HG02884 (cell line): ENCODE measurements at regions not wholly inside any gene's neighbourhood (a gene's known extent, or its start where the extent isn't known, plus 50 kb on each side); places are given as distances from the start of the nearest gene placed in this dataset.
"Not testable (repeated sequence)": the region's sequence is repeated elsewhere in the genome, so short reads cannot be mapped to it uniquely, and the experiment has no call there.

ENCODE experiments used
- ATAC-seq: cut with Tn5 transposase; IDR thresholded peaks from one replicate; pipeline ENCODE4 v1.9.1; 2021; ENCODE audit warnings: mild to moderate bottlenecking, moderate library complexity; ENCODE audit not compliant: unreplicated experiment

- ATAC-seq = no peak
Observed at GRCh38 chr11:96506953-96507354, 117.1 kb downstream of the JRKL start.

GRCh38 chr11:96508861-96509260 is 119.0 kb downstream of the JRKL start:
- ATAC-seq = no peak

- no peak for ATAC-seq
Observed at GRCh38 chr11:96520939-96521338, 131.1 kb downstream of the JRKL start.

GRCh38 chr11:96523656-96524055 is 133.8 kb downstream of the JRKL start:
- no peak for ATAC-seq

GRCh38 chr11:96524475-96524874 is 134.7 kb downstream of the JRKL start:
- no peak for ATAC-seq

GRCh38 chr11:96530473-96530872 is 140.7 kb downstream of the JRKL start:
- ATAC-seq = no peak

GRCh38 chr11:96538104-96538503 is 148.3 kb downstream of the JRKL start:
- ATAC-seq = no peak

- ATAC-seq = no peak
Observed at GRCh38 chr11:96538622-96539021, 148.8 kb downstream of the JRKL start.

GRCh38 chr11:96540875-96541274 is 151.1 kb downstream of the JRKL start:
- no peak for ATAC-seq

- ATAC-seq = no peak
Observed at GRCh38 chr11:96543177-96543576, 153.4 kb downstream of the JRKL start.

- not testable (repeated sequence) for ATAC-seq
Observed at GRCh38 chr11:96545192-96545591, 155.4 kb downstream of the JRKL start.

GRCh38 chr11:96551136-96551535 is 161.3 kb downstream of the JRKL start:
- no peak for ATAC-seq

GRCh38 chr11:96554236-96554820 is 164.5 kb downstream of the JRKL start:
- no peak for ATAC-seq

GRCh38 chr11:96555826-96556225 is 166.0 kb downstream of the JRKL start:
- not testable (repeated sequence) for ATAC-seq

GRCh38 chr11:96560727-96561126 is 170.9 kb downstream of the JRKL start:
- ATAC-seq = not testable (repeated sequence)

- ATAC-seq = no peak
Observed at GRCh38 chr11:96567176-96567575, 177.4 kb downstream of the JRKL start.

GRCh38 chr11:96567667-96568066 is 177.9 kb downstream of the JRKL start:
- ATAC-seq = no peak

- no peak for ATAC-seq
Observed at GRCh38 chr11:96576383-96576782, 186.6 kb downstream of the JRKL start.

- no peak for ATAC-seq
Observed at GRCh38 chr11:96578379-96578778, 188.6 kb downstream of the JRKL start.

- no peak for ATAC-seq
Observed at GRCh38 chr11:96579656-96580055, 189.8 kb downstream of the JRKL start.

- no peak for ATAC-seq
Observed at GRCh38 chr11:96580476-96581040, 190.7 kb downstream of the JRKL start.

- not testable (repeated sequence) for ATAC-seq
Observed at GRCh38 chr11:96585944-96586880, 196.4 kb downstream of the JRKL start.
